GM10248 (cell line): ENCODE measurements at regions not wholly inside any gene's neighbourhood (a gene's known extent, or its start where the extent isn't known, plus 50 kb on each side); places are given as distances from the start of the nearest gene placed in this dataset.

ENCODE experiments used
- CTCF ChIA-PET: fragments of 300-600 bp; sonication (Branson Sonifier 250); formaldehyde crosslinking; extraction: SDS; loops from one replicate; lab custom pipeline; 2021; ENCODE audit warnings: antibody characterized with exemption; lab: Yijun Ruan, JAX
- POLR2A ChIA-PET: fragments of 350-650 bp; sonication (Branson Sonifier 250); formaldehyde crosslinking; extraction: SDS; loops from one replicate; lab custom pipeline; 2020; ENCODE audit warnings: antibody characterized with exemption; lab: Yijun Ruan, JAX
- DNase-seq: peaks from one replicate; pipeline ENCODE4 v3.0.0; 2012; ENCODE audit errors: extremely low spot score
- CTCF ChIP-seq: IDR thresholded peaks from 2 replicates; pipeline ENCODE4 v1.5.1; 2012; ENCODE audit warnings: mild to moderate bottlenecking, low read depth; ENCODE audit errors: extremely low read depth, missing control alignments, control extremely low read depth

- DNase-seq = no peak
- ChIA-PET POLR2A (no interaction called here), CTCF (no interaction called here)
- TF ChIP-seq CTCF = no peak
These were observed 68.5 kb upstream of the POMP start for GRCh38 chr13:28590461-28590860.

GRCh38 chr13:28588296-28588695, 70.6 kb upstream of the POMP start:
- TF ChIP-seq CTCF = no peak
- no peak for DNase-seq
- POLR2A ChIA-PET = no interaction called here
- CTCF ChIA-PET = no interaction called here

GRCh38 chr13:28587174-28587540, 71.8 kb upstream of the POMP start:
- CTCF ChIA-PET = interaction anchor here (1.1 kb wide), 1 partner anchor 14 kb away, joined by 3 read pairs; no protein-coding TSS in a partner anchor

GRCh38 chr13:28586439-28587173, 72.3 kb upstream of the POMP start:
- TF ChIP-seq CTCF = no peak
- DNase-seq = no peak
- POLR2A ChIA-PET = no interaction called here
- CTCF ChIA-PET = interaction anchor here (1.1 kb wide), 1 partner anchor 15 kb away, joined by 3 read pairs; no protein-coding TSS in a partner anchor

More at GRCh38 chr13:28587174-28587540, 71.8 kb upstream of the POMP start:
- no peak for DNase-seq
- POLR2A ChIA-PET = no interaction called here
- no peak for TF ChIP-seq CTCF

- ChIA-PET POLR2A (no interaction called here), CTCF (no interaction called here)
- DNase-seq = no peak
- no peak for TF ChIP-seq CTCF
These were observed 73.4 kb upstream of the POMP start for GRCh38 chr13:28585561-28585960.

GRCh38 chr13:28584873-28585381, 74.0 kb upstream of the POMP start:
- CTCF ChIA-PET = no interaction called here
- DNase-seq = no peak
- POLR2A ChIA-PET = no interaction called here
- no peak for TF ChIP-seq CTCF
